KMS-11 (cell line): ENCODE measurements at regions not wholly inside any gene's neighbourhood (a gene's known extent, or its start where the extent isn't known, plus 50 kb on each side); places are given as distances from the start of the nearest gene placed in this dataset.
"Not testable (repeated sequence)": the region's sequence is repeated elsewhere in the genome, so short reads cannot be mapped to it uniquely, and the experiment has no call there.

Source experiments
- H2AFZ ChIP-seq: fragments of 200-600 bp; sonication (generic); 2 replicates; pipeline ENCODE4 v1.6.1; 2016; ENCODE audit warnings: antibody characterized with exemption, mixed run types, low read depth
- H3K27ac ChIP-seq: fragments of 200-600 bp; sonication (generic); 2 replicates; pipeline ENCODE4 v1.6.1; 2016; ENCODE audit warnings: mild to moderate bottlenecking, mixed run types
- H3K27me3 ChIP-seq: fragments of 200-600 bp; sonication (generic); 2 replicates; pipeline ENCODE4 v1.6.1; 2017; ENCODE audit warnings: mild to moderate bottlenecking, low read depth, mixed run types, moderate library complexity; ENCODE audit not compliant: insufficient read depth
- H3K36me3 ChIP-seq: fragments of 200-600 bp; sonication (generic); 2 replicates; pipeline ENCODE4 v1.6.1; 2017; ENCODE audit warnings: mild to moderate bottlenecking, mixed run types; ENCODE audit not compliant: insufficient read depth
- H3K4me1 ChIP-seq: fragments of 200-600 bp; sonication (generic); 2 replicates; pipeline ENCODE4 v1.6.1; 2016; ENCODE audit warnings: mild to moderate bottlenecking, low read depth, mixed run types; ENCODE audit not compliant: poor library complexity, severe bottlenecking
- H3K4me2 ChIP-seq: fragments of 200-600 bp; sonication (generic); 2 replicates; pipeline ENCODE4 v1.7.0; 2016; ENCODE audit warnings: mild to moderate bottlenecking, mixed run types
- H3K4me3 ChIP-seq: fragments of 200-600 bp; sonication (generic); IDR thresholded peaks from 2 replicates; pipeline ENCODE4 v1.6.1; 2017; ENCODE audit warnings: low read depth, low read length, mixed read lengths; ENCODE audit not compliant: insufficient read depth
- H3K79me2 ChIP-seq: fragments of 200-600 bp; sonication (generic); 2 replicates; pipeline ENCODE4 v1.6.1; 2016; ENCODE audit warnings: low read depth, mixed run types; ENCODE audit not compliant: insufficient read depth
- H3K9ac ChIP-seq: fragments of 200-600 bp; sonication (generic); 2 replicates; pipeline ENCODE4 v1.6.1; 2016; ENCODE audit warnings: mild to moderate bottlenecking, mixed run types
- H4K20me1 ChIP-seq: fragments of 200-600 bp; sonication (generic); 2 replicates; pipeline ENCODE4 v1.6.1; 2016; ENCODE audit warnings: mild to moderate bottlenecking, mixed run types; ENCODE audit not compliant: insufficient read depth
- CTCF ChIP-seq: fragments of 200-600 bp; sonication (generic); conservative IDR thresholded peaks from 2 replicates; pipeline ENCODE4 v1.6.1; 2017; ENCODE audit warnings: low read depth, mild to moderate bottlenecking, antibody characterized with exemption, low read length, moderate library complexity, mixed read lengths

- H3K79me2 ChIP-seq = no peaks in the 10 kb centered on the region
- no peak overlapping the region for H3K27ac ChIP-seq
- H2AFZ ChIP-seq = no peak overlapping the region
- no peaks in the 10 kb centered on the region for H3K4me1 ChIP-seq
- H3K27me3 ChIP-seq = no peaks in the 10 kb centered on the region
- H3K36me3 ChIP-seq = no peaks in the 10 kb centered on the region
- H3K4me3 ChIP-seq = no peak overlapping the region
- TF ChIP-seq CTCF = no peak
- no peak overlapping the region for H3K9ac ChIP-seq
- no peaks in the 10 kb centered on the region for H4K20me1 ChIP-seq
- H3K4me2 ChIP-seq = no peak overlapping the region
These were observed 118.3 kb downstream of the VPREB1 start for GRCh38 chr22:22362936-22363335.

- H2AFZ ChIP-seq = no peak overlapping the region
- H3K4me3 ChIP-seq = no peak overlapping the region
- no peaks in the 10 kb centered on the region for H3K4me1 ChIP-seq
- no peak for TF ChIP-seq CTCF
- no peak overlapping the region for H3K9ac ChIP-seq
- H3K79me2 ChIP-seq = no peaks in the 10 kb centered on the region
- H3K4me2 ChIP-seq = no peak overlapping the region
- H3K36me3 ChIP-seq = no peaks in the 10 kb centered on the region
- no peak overlapping the region for H3K27ac ChIP-seq
- no peaks in the 10 kb centered on the region for H4K20me1 ChIP-seq
- no peaks in the 10 kb centered on the region for H3K27me3 ChIP-seq
These were observed 119.6 kb downstream of the VPREB1 start for GRCh38 chr22:22364207-22364606.

- Histone ChIP-seq H3K4me3 (no peak overlapping the region), H3K27me3 (no peaks in the 10 kb centered on the region), H3K9ac (no peak overlapping the region), H4K20me1 (no peaks in the 10 kb centered on the region), H2AFZ (no peak overlapping the region), H3K36me3 (no peaks in the 10 kb centered on the region), H3K27ac (no peak overlapping the region), H3K4me2 (no peak overlapping the region), H3K4me1 (no peaks in the 10 kb centered on the region), H3K79me2 (no peaks in the 10 kb centered on the region)
- TF ChIP-seq CTCF = no peak
These were observed 122.0 kb downstream of the VPREB1 start for GRCh38 chr22:22366537-22366936.

- H3K4me1 ChIP-seq = no peaks in the 10 kb centered on the region
These were observed 123.9 kb downstream of the VPREB1 start for GRCh38 chr22:22368516-22368915.

GRCh38 chr22:22369219-22369963 lies 124.8 kb downstream of the VPREB1 start:
- not testable (repeated sequence) for H4K20me1 ChIP-seq, H3K4me2 ChIP-seq, H3K9ac ChIP-seq, H3K4me1 ChIP-seq, H3K79me2 ChIP-seq, H3K4me3 ChIP-seq, H3K36me3 ChIP-seq, H2AFZ ChIP-seq, H3K27ac ChIP-seq, H3K27me3 ChIP-seq

More at GRCh38 chr22:22368516-22368915, 123.9 kb downstream of the VPREB1 start:
- Histone ChIP-seq H3K4me3 (no peak overlapping the region), H3K27ac (no peak overlapping the region), H3K36me3 (no peaks in the 10 kb centered on the region), H4K20me1 (no peaks in the 10 kb centered on the region), H3K4me2 (no peak overlapping the region), H3K27me3 (no peaks in the 10 kb centered on the region), H2AFZ (no peak overlapping the region), H3K9ac (no peak overlapping the region), H3K79me2 (no peaks in the 10 kb centered on the region)
- TF ChIP-seq CTCF = no peak
